PC-3 (cell line): ENCODE measurements at regions not wholly inside any gene's neighbourhood (a gene's known extent, or its start where the extent isn't known, plus 50 kb on each side); places are given as distances from the start of the nearest gene placed in this dataset.
A peak's percentile ranks its signal among the peaks of the same experiment; 100 is the strongest.

ENCODE experiments used
- ATAC-seq: fragments of 200-7000 bp; cut with Tn5 transposase; 2 replicates; pipeline ENCODE4 v1.9.1; 2020; ENCODE audit warnings: mild to moderate bottlenecking, moderate library complexity
- BruUV-seq: library from RNA; stranded (reverse); fragments of 400-500 nt; replicated peaks from 2 replicates; lab custom pipeline; 2021; lab: Mats Ljungman, UMichigan
- CTCF ChIA-PET: fragments of 300-600 bp; sonication (Branson Sonifier 250); formaldehyde crosslinking; loops from one replicate; lab custom pipeline; 2022; ENCODE audit warnings: antibody characterized with exemption; lab: Charles Lee
- POLR2A ChIA-PET: fragments of 300-600 bp; sonication (Branson Sonifier 250); formaldehyde crosslinking; loops from one replicate; lab custom pipeline; 2022; ENCODE audit warnings: antibody characterized with exemption; ENCODE audit not compliant: unreplicated experiment; lab: Charles Lee
- DNase-seq: peaks from one replicate; pipeline ENCODE4 v3.0.0-alpha.2; 2015
- H2AFZ ChIP-seq: fragments of 300-600 bp; sonication (generic); 2 replicates; pipeline ENCODE4 v1.6.0; 2016; ENCODE audit warnings: antibody characterized with exemption, low read length
- H3F3A ChIP-seq: fragments of 300-600 bp; sonication (generic); one replicate; pipeline ENCODE4 v1.6.0; 2017; ENCODE audit warnings: antibody characterized with exemption, low read length, control low read depth, mild to moderate bottlenecking; ENCODE audit not compliant: unreplicated experiment
- H3K27ac ChIP-seq: fragments of 300-600 bp; sonication (generic); 2 replicates; pipeline ENCODE4 v1.5.1; 2016; ENCODE audit warnings: mild to moderate bottlenecking, low read length
- H3K27me3 ChIP-seq: fragments of 300-600 bp; sonication (generic); 2 replicates; pipeline ENCODE4 v1.6.1; 2016; ENCODE audit warnings: low read length, mixed read lengths
- H3K36me3 ChIP-seq: fragments of 300-600 bp; sonication (generic); 2 replicates; pipeline ENCODE4 v1.6.1; 2016; ENCODE audit warnings: low read depth, mixed run types, low read length, mixed read lengths
- H3K4me1 ChIP-seq: fragments of 300-600 bp; sonication (generic); 2 replicates; pipeline ENCODE4 v1.5.1; 2016; ENCODE audit warnings: low read length; ENCODE audit not compliant: insufficient read depth
- H3K4me2 ChIP-seq: fragments of 300-600 bp; sonication (generic); 2 replicates; pipeline ENCODE4 v1.6.0; 2016; ENCODE audit warnings: low read length
- H3K4me3 ChIP-seq: fragments of 300-600 bp; sonication (generic); 2 replicates; pipeline ENCODE4 v1.5.1; 2016; ENCODE audit warnings: mild to moderate bottlenecking, low read length, mixed read lengths
- H3K79me2 ChIP-seq: fragments of 300-600 bp; sonication (generic); 2 replicates; pipeline ENCODE4 v1.6.1; 2017; ENCODE audit warnings: low read length, mixed read lengths
- H3K9ac ChIP-seq: fragments of 300-600 bp; sonication (generic); 2 replicates; pipeline ENCODE4 v1.6.0; 2016; ENCODE audit warnings: mild to moderate bottlenecking, low read length
- H3K9me2 ChIP-seq: fragments of 300-600 bp; sonication (generic); replicated peaks from 2 replicates; pipeline ENCODE4 v1.6.1; 2016; ENCODE audit warnings: mixed run types, low read length, mixed read lengths
- H3K9me3 ChIP-seq: fragments of 300-600 bp; sonication (generic); 2 replicates; pipeline ENCODE4 v1.6.1; 2016; ENCODE audit warnings: low read length, mixed read lengths
- H4K20me1 ChIP-seq: fragments of 300-600 bp; sonication (generic); 2 replicates; pipeline ENCODE4 v1.6.1; 2016; ENCODE audit warnings: low read length, mixed read lengths
- CTCF ChIP-seq: fragments of 300-600 bp; sonication (generic); conservative IDR thresholded peaks from 2 replicates; pipeline ENCODE4 v1.5.1; 2017; ENCODE audit warnings: antibody characterized with exemption, low read depth, mild to moderate bottlenecking, low read length
- EZH2 ChIP-seq: fragments of 300-600 bp; sonication (generic); IDR thresholded peaks from one replicate; pipeline ENCODE4 v1.6.1; 2017; ENCODE audit warnings: antibody characterized with exemption, mild to moderate bottlenecking, low read length; ENCODE audit not compliant: unreplicated experiment
- EZH2phosphoT487 ChIP-seq: fragments of 300-600 bp; sonication (generic); IDR thresholded peaks from 2 replicates; pipeline ENCODE4 v1.6.1; 2018; ENCODE audit warnings: mild to moderate bottlenecking, antibody characterized with exemption, low read length, borderline replicate concordance
- intact Hi-C: fragments of 100-400 bp; cut with micrococcal nuclease; formaldehyde crosslinking; loops from 2 replicates; pipeline ENCODE4 v1.9.0; 2023

- POLR2A ChIA-PET, result no interaction called here
- CTCF ChIA-PET, result no interaction called here
- ATAC-seq, result no peak
- Histone ChIP-seq H3K4me1 (no peaks in the 10 kb centered on the region), H3K27me3 (no peaks in the 10 kb centered on the region), H3K4me2 (no peak overlapping the region), H2AFZ (no peak overlapping the region), H3F3A (no peaks in the 10 kb centered on the region), H3K36me3 (no peaks in the 10 kb centered on the region), H3K9ac (no peak overlapping the region), H3K9me3 (no peaks in the 10 kb centered on the region), H4K20me1 (no peaks in the 10 kb centered on the region), H3K4me3 (no peak overlapping the region), H3K9me2 (no peaks in the 10 kb centered on the region), H3K27ac (no peak overlapping the region), H3K79me2 (no peaks in the 10 kb centered on the region)
- BruUV-seq, result no TSS peak
- DNase-seq, result no peak
- no peak for TF ChIP-seq EZH2phosphoT487
- no peak for TF ChIP-seq EZH2
- TF ChIP-seq CTCF, result no peak
- intact Hi-C loops, result no loop called here
These were observed 797.2 kb upstream of the ADAMTS5 start for GRCh38 chr21:27764056-27764455.

DNA sequence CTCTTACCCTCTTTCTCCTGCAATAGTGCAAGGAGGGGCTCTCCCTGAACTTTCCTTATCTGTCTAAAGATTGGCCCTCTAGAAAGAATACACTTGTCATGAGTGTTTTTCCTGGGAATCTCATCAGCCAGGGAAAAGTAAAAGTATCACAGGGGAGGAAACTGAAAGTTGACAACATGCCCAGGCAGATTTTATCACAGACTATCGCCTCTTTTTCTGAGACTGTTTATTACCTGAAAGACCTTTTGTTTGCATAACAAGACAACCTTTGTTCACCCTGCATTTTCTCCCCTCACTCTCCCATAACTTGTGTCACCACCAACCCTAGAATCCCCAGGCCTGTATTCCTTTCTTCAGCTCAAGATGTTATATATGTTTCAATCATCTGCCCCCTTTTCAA lies 794.7 kb upstream of the ADAMTS5 start:
- Histone ChIP-seq H3K27ac (no peak overlapping the region), H4K20me1 (no peaks in the 10 kb centered on the region), H3K9me2 (no peaks in the 10 kb centered on the region), H3K4me2 (no peak overlapping the region), H3K4me3 (no peak overlapping the region), H3K36me3 (no peaks in the 10 kb centered on the region), H2AFZ (no peak overlapping the region), H3K79me2 (no peaks in the 10 kb centered on the region), H3K27me3 (no peaks in the 10 kb centered on the region), H3K9me3 (no peaks in the 10 kb centered on the region), H3F3A (no peaks in the 10 kb centered on the region), H3K4me1 (no peaks in the 10 kb centered on the region), H3K9ac (no peak overlapping the region)
- BruUV-seq, result no TSS peak
- DNase-seq (no peak), ATAC-seq (no peak)
- TF ChIP-seq CTCF (no peak), EZH2 (no peak), EZH2phosphoT487 (no peak)
- ChIA-PET CTCF (no interaction called here), POLR2A (no interaction called here)
- intact Hi-C loops, result loop anchor here (2.0 kb wide), 1 partner anchor 289 kb away; no protein-coding TSS in a partner anchor

DNA sequence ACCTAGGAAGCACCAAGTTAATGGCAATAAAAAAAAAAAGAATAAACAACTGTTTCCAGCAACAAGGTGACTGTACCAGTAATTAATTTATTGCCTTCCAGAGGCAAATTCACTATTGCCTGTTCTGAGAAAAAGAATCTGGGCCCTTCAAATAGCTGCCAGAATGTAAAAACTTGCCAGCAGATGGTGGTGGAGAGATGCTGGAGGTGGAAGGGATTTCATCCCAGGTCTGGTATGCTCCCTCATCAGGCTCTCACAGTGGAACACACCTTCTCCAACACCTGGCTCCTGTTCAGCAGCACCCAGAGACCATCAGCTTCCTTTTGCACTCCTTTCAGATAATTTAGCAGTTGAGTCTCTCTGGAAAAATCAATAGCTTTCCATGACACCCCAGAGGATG lies 792.9 kb upstream of the ADAMTS5 start:
- Histone ChIP-seq H3K9me3 (no peaks in the 10 kb centered on the region), H3K9me2 (no peaks in the 10 kb centered on the region), H3K27me3 (no peaks in the 10 kb centered on the region), H4K20me1 (no peaks in the 10 kb centered on the region), H3K4me1 (no peaks in the 10 kb centered on the region), H3K9ac (no peak overlapping the region), H2AFZ (no peak overlapping the region), H3K4me3 (no peak overlapping the region), H3K79me2 (no peaks in the 10 kb centered on the region), H3F3A (no peaks in the 10 kb centered on the region), H3K36me3 (no peaks in the 10 kb centered on the region), H3K4me2 (no peak overlapping the region), H3K27ac (no peak overlapping the region)
- intact Hi-C loops, result loop anchor here (1.0 to 2.0 kb wide), 3 partner anchors 291 to 985 kb away; no protein-coding TSS in a partner anchor
- ATAC-seq, result peak; percentile 55
- TF ChIP-seq CTCF (peak; percentile 30; the same call in 1 of the 2 replicates), EZH2 (no peak), EZH2phosphoT487 (no peak)
- ChIA-PET POLR2A (no interaction called here), CTCF (interaction anchor here (1.0 kb wide), 1 partner anchor 59 kb away, joined by 3 read pairs; no protein-coding TSS in a partner anchor)
- no TSS peak for BruUV-seq
- DNase-seq, result peak; percentile 13
